Ovary (tissue), 7 donors: ENCODE measurements at regions not wholly inside any gene's neighbourhood (a gene's known extent, or its start where the extent isn't known, plus 50 kb on each side); places are given as distances from the start of the nearest gene placed in this dataset.

Experiments used
- DNase-seq, 5 donors: peaks; one replicate each; pipeline ENCODE4 v3.0.0-alpha.2; 2019 to 2020
- H3K27ac ChIP-seq, 2 donors: fragments of 200-600 bp; one replicate each; pipeline versions ENCODE4 v1.5.1 to v1.8.0; 2019 to 2022
- H3K27me3 ChIP-seq: fragments of 200-600 bp; one replicate; pipeline ENCODE4 v1.8.0; 2022
- H3K36me3 ChIP-seq: fragments of 200-600 bp; sonication (generic); one replicate; pipeline ENCODE4 v1.5.1; 2019
- H3K4me1 ChIP-seq: one replicate; pipeline ENCODE4 v1.8.1; 2013; ENCODE audit warnings: mild to moderate bottlenecking, moderate library complexity; ENCODE audit not compliant: insufficient read depth
- H3K4me3 ChIP-seq: fragments of 200-600 bp; sonication (generic); one replicate; pipeline ENCODE4 v1.5.1; 2017
- H3K9me3 ChIP-seq, 2 donors: fragments of 200-600 bp in 1 of 2; sonication (generic) in 1 of 2; one replicate each; pipeline versions ENCODE4 v1.5.1 to v1.8.1; 2013 to 2019; ENCODE audit warnings: mild to moderate bottlenecking in 1 of 2, moderate library complexity in 1 of 2
- EP300 ChIP-seq: sonication (generic); formaldehyde crosslinking; IDR thresholded peaks from one replicate; pipeline ENCODE4 v1.6.1; 2017; ENCODE audit warnings: antibody characterized with exemption
- POLR2A ChIP-seq: fragments of 450-650 bp; IDR thresholded peaks from one replicate; pipeline ENCODE4 v1.6.1; 2017; ENCODE audit warnings: antibody characterized with exemption, mild to moderate bottlenecking, moderate library complexity
- WGBS, 3 donors: extraction: QIAGEN DNeasy Blood & Tissue Kit in 1 of 3; methylation state at CpG; one replicate each; pipeline versions ENCODE4 v1.1.5 to v1.1.7; 2013 to 2017; 5-methylcytosine and 5-hydroxymethylcytosine counted together
- intact Hi-C, 4 donors: fragments of 100-400 bp; cut with DNase I; formaldehyde crosslinking; loops; one replicate each; pipeline versions ENCODE4 v1.11.0 to v1.15.1; 2022 to 2023
- TF ChIP-seq, protein P1 (sequence below), 3 donors: fragments of 450-650 bp in 2 of 3; fragments of 200-600 bp in 1 of 3; IDR thresholded peaks; one replicate each; pipeline versions ENCODE4 v1.5.1 to v1.8.0; 2016 to 2022; ENCODE audit warnings: antibody characterized with exemption in 3 of 3, mild to moderate bottlenecking in 1 of 3
- donor health status: DM: no; HTN: no; CAD: no; lungs with moderate emphysema.
- donor health status: DM: no; HTN: no; CAD: no.
- donor health status: Bipolar disorder and iron deficiency.
- donor health status: DM: no; HTN: no; CAD: no.
- donor health status: DM: yes; HTN: yes; CAD: no.

DNA sequence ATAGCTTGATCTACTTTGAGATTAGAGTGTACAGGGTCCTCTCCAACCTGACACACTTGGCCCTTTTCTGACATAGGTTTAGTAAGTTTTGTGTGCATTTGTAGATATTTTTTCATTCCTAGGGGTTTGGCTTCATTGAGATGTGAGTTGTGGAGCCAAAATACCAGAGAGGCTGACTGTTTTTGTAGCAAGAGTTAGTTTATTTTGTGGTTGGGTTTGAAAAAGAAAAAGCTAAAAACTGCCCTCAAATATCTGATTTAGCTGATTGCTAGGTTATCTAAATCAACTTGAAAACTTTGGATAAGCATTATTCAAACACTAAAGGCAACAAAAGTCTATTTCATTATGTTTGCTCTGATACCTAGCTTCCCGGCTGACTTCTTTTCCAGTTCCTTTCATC is 164.7 kb upstream of the CENPW start:
- no peak overlapping the region for H3K4me3 ChIP-seq
- H3K27ac ChIP-seq, result no peak overlapping the region
- no peaks in the 10 kb centered on the region for H3K4me1 ChIP-seq
- no peaks in the 10 kb centered on the region for H3K27me3 ChIP-seq
- TF ChIP-seq, protein P1, sequence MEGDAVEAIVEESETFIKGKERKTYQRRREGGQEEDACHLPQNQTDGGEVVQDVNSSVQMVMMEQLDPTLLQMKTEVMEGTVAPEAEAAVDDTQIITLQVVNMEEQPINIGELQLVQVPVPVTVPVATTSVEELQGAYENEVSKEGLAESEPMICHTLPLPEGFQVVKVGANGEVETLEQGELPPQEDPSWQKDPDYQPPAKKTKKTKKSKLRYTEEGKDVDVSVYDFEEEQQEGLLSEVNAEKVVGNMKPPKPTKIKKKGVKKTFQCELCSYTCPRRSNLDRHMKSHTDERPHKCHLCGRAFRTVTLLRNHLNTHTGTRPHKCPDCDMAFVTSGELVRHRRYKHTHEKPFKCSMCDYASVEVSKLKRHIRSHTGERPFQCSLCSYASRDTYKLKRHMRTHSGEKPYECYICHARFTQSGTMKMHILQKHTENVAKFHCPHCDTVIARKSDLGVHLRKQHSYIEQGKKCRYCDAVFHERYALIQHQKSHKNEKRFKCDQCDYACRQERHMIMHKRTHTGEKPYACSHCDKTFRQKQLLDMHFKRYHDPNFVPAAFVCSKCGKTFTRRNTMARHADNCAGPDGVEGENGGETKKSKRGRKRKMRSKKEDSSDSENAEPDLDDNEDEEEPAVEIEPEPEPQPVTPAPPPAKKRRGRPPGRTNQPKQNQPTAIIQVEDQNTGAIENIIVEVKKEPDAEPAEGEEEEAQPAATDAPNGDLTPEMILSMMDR (IDR thresholded peaks at IDR 0.05), result no peak
- TF ChIP-seq POLR2A (no peak), EP300 (no peak)
- no peaks in the 10 kb centered on the region for H3K9me3 ChIP-seq
- intact Hi-C loops, result no loop called here
- DNase-seq, result no peak
- no peaks in the 10 kb centered on the region for H3K36me3 ChIP-seq
- 96 to 100% (median 98%) methylated on average over 1 of the region's 1 CpG for WGBS, 3 donors

GRCh38 chr6:126176282-126176681 is 163.6 kb upstream of the CENPW start:
- Histone ChIP-seq H3K27ac (no peak overlapping the region), H3K36me3 (no peaks in the 10 kb centered on the region), H3K27me3 (no peaks in the 10 kb centered on the region), H3K9me3 (no peaks in the 10 kb centered on the region), H3K4me1 (no peaks in the 10 kb centered on the region), H3K4me3 (no peak overlapping the region)
- TF ChIP-seq EP300 (no peak), POLR2A (no peak)
- TF ChIP-seq, protein P1 (IDR thresholded peaks at IDR 0.05), result no peak
- intact Hi-C loops, result no loop called here
- no peak for DNase-seq

DNA sequence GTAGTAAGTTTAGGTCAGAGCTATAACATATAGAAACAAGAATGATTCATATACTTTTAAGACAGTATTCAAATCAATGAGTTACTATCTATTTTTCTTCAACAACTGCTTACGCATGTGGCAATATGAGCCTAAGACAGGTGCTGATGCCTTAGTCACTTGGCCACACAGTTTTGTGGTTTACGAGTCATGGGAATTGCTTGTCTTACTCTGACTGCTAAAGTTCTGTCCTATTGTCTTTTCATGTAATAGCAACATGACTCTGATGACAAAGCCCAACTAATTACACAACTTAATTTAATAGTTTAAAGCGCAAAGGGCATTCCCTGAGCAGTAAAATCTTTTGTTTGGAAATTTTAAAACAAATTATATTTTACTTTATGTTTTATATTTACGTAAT is 159.3 kb upstream of the CENPW start:
- H3K4me1 ChIP-seq, result no peaks in the 10 kb centered on the region
- H3K36me3 ChIP-seq, result no peaks in the 10 kb centered on the region
- 69 to 81% (median 79%) methylated on average over 4 of the region's 4 CpGs for WGBS, 3 donors
- H3K27ac ChIP-seq, result no peak overlapping the region
- no peak for DNase-seq
- TF ChIP-seq POLR2A, result no peak
- TF ChIP-seq, protein P1 (IDR thresholded peaks at IDR 0.05), result no peak
- TF ChIP-seq EP300, result no peak
- intact Hi-C loops, result no loop called here
- H3K9me3 ChIP-seq, result no peaks in the 10 kb centered on the region
- no peak overlapping the region for H3K4me3 ChIP-seq
- no peaks in the 10 kb centered on the region for H3K27me3 ChIP-seq

DNA sequence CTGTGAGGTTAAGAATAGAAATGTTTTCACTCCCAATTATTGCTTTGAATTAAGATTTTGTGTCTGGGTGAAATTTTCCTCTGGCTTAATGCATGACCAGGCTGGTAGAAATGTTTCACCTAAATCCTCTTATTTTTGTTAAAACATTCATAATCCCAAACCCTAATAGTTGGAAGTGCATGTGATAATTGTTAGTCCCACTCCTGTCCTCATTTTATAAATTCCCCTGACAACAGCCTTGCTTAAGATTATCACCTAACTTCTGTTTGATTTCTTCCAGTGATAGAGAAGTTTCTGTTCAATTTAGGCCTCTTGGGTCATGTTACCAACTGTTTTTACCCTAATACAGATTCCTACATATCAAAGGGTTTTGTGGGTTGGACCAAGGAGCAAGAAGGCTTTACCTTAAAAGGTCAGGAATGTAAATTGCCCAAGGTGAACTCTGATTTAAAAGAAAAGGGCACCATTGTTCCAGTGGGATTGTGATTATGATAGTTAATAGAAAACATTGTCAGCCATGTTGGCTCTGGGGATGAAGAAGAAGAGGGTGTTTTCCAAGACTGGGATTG is 158.7 kb upstream of the CENPW start:
- Histone ChIP-seq H3K27ac (no peak overlapping the region), H3K4me1 (no peaks in the 10 kb centered on the region), H3K36me3 (no peaks in the 10 kb centered on the region), H3K9me3 (no peaks in the 10 kb centered on the region), H3K27me3 (no peaks in the 10 kb centered on the region), H3K4me3 (no peak overlapping the region)
- TF ChIP-seq EP300 (no peak), POLR2A (no peak)
- TF ChIP-seq, protein P1 (IDR thresholded peaks at IDR 0.05), result no peak
- no peak for DNase-seq
- intact Hi-C loops, result no loop called here

GRCh38 chr6:126181890-126182289 is 158.0 kb upstream of the CENPW start:
- Histone ChIP-seq H3K36me3 (no peaks in the 10 kb centered on the region), H3K9me3 (no peaks in the 10 kb centered on the region), H3K27ac (no peak overlapping the region), H3K4me1 (no peaks in the 10 kb centered on the region), H3K27me3 (no peaks in the 10 kb centered on the region), H3K4me3 (no peak overlapping the region)
- no peak for DNase-seq
- TF ChIP-seq POLR2A (no peak), EP300 (no peak)
- TF ChIP-seq, protein P1 (IDR thresholded peaks at IDR 0.05), result no peak
- intact Hi-C loops, result no loop called here
- 92 to 96% (median 96%) methylated on average over 3 of the region's 3 CpGs for WGBS, 3 donors
